AG04449 (cell line): ENCODE measurements at regions not wholly inside any gene's neighbourhood (a gene's known extent, or its start where the extent isn't known, plus 50 kb on each side); places are given as distances from the start of the nearest gene placed in this dataset.
A peak's percentile ranks its signal among the peaks of the same experiment; 100 is the strongest.

ENCODE experiments used
- CTCF ChIA-PET: fragments of 350-600 bp; formaldehyde crosslinking; extraction: SDS; loops from one replicate; lab custom pipeline; 2021; ENCODE audit warnings: antibody characterized with exemption; lab: Yijun Ruan, JAX
- POLR2A ChIA-PET: fragments of 400-600, 350-600 bp; formaldehyde crosslinking; extraction: SDS; loops from one replicate; lab custom pipeline; 2020; ENCODE audit warnings: antibody characterized with exemption, inconsistent platforms; lab: Yijun Ruan, JAX
- DNase-seq: peaks from one replicate; pipeline ENCODE4 v3.0.0-alpha.2; 2010; ENCODE audit warnings: low read depth, low spot score
- H3K4me3 ChIP-seq: 2 replicates; pipeline ENCODE4 v1.5.1; 2011; ENCODE audit warnings: low read depth, mild to moderate bottlenecking, control low read depth, low read length
- TF ChIP-seq, protein P1 (sequence below): IDR thresholded peaks from one replicate; pipeline ENCODE4 v1.5.1; 2011; ENCODE audit warnings: mild to moderate bottlenecking, moderate library complexity, low read length, control low read depth, inconsistent platforms; ENCODE audit not compliant: insufficient read depth; ENCODE audit errors: missing control alignments

DNA sequence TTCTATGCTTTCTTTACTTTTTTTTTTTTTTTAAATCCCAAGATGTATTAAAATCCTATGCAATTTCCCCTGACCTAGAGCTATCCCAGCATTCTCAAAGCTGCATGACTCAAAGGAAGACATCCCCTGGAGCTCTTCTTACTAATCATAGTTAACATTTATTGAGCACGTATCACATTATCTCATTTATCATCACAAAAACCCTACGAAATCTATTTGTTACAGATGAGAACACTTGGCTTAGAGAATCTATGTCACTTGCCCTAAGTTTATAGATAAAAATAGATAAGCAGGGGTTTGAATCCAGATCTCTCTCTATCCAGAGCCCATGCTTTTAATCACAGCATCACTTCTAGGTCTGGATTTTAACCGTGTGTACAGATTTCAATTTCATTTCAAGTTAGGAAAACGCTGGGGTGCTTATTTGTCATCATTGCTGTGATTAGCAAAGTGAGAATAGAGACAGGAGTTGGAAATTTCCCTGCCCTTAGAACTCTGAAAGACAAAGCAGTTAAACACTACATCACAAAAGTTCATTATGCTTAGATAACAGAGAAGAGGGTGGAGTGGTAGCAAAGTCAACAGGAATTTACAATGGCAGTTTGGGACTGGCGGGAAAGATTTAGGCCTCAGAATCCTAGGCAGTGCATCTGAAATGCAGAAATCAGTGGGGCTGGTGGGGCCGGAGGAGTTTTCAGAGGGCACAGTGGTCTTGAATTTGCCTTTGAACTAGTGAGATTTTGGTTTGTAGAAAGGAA is 177.7 kb upstream of the FRMD6 start:
- H3K4me3 ChIP-seq, result no peak overlapping the region
- no peak for DNase-seq
- POLR2A ChIA-PET, result interaction anchor here (0.7 to 1.7 kb wide), 4 partner anchors 31 to 130 kb away, joined by 3 to 5 read pairs (median 4); no protein-coding TSS in a partner anchor
- TF ChIP-seq, protein P1, sequence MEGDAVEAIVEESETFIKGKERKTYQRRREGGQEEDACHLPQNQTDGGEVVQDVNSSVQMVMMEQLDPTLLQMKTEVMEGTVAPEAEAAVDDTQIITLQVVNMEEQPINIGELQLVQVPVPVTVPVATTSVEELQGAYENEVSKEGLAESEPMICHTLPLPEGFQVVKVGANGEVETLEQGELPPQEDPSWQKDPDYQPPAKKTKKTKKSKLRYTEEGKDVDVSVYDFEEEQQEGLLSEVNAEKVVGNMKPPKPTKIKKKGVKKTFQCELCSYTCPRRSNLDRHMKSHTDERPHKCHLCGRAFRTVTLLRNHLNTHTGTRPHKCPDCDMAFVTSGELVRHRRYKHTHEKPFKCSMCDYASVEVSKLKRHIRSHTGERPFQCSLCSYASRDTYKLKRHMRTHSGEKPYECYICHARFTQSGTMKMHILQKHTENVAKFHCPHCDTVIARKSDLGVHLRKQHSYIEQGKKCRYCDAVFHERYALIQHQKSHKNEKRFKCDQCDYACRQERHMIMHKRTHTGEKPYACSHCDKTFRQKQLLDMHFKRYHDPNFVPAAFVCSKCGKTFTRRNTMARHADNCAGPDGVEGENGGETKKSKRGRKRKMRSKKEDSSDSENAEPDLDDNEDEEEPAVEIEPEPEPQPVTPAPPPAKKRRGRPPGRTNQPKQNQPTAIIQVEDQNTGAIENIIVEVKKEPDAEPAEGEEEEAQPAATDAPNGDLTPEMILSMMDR, result no peak
- CTCF ChIA-PET, result interaction anchor here (0.9 to 2.1 kb wide), 4 partner anchors 17 to 303 kb away, joined by 3 to 9 read pairs (median 4); no protein-coding TSS in a partner anchor

DNA sequence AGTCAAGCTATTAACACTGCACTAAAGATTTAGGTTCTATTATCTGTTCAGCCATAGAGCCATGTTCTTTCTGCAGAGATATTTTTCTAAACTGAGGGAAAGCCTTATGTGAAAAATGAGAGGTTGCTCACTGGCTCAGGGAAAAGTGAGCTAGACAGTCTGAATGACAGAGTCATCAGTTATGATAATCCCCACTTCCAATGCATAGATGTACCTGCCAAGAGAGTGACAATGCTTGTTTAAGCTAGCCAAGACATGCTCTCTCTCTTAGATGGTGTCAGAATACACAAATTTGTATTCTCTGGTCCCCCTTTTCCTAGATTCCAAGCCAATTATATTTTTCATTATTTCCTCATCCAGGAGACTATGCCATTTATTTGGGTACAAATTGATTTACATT is 176.9 kb upstream of the FRMD6 start:
- no peak for DNase-seq
- ChIA-PET CTCF (interaction anchor here (0.7 to 1.6 kb wide), 5 partner anchors 10 to 302 kb away, joined by 3 to 9 read pairs (median 3); no protein-coding TSS in a partner anchor), POLR2A (interaction anchor here (1.3 to 1.7 kb wide), 2 partner anchors 32 to 107 kb away, joined by 4 to 5 read pairs; no protein-coding TSS in a partner anchor)
- TF ChIP-seq, protein P1, result no peak
- H3K4me3 ChIP-seq, result no peak overlapping the region

DNA sequence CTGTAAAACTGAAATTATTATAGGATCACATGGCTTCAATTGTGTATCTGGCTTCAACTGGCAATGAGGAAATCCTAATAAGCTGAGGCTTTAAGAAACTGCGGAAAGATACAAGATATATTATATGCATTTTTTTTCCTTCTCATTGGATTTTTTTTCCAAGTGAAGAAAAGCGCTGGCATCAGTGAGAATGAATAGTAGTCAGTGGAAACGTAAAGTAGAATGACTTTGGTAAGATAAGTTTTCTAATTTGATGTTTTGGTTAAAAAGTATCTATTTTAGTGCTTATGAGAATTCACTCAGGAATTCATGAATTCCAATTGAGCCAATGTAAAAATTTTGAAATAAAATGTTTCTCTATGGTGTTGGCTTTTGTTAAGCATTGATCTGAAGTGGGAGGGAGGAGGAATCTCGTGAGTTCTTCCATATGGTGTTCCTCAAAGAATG is 173.5 kb upstream of the FRMD6 start:
- H3K4me3 ChIP-seq, result no peak overlapping the region
- POLR2A ChIA-PET, result no interaction called here
- DNase-seq, result peak; percentile 54
- TF ChIP-seq, protein P1, result no peak
- CTCF ChIA-PET, result interaction anchor here (1.0 kb wide), 1 partner anchor 195 kb away, joined by 4 read pairs; no protein-coding TSS in a partner anchor

DNA sequence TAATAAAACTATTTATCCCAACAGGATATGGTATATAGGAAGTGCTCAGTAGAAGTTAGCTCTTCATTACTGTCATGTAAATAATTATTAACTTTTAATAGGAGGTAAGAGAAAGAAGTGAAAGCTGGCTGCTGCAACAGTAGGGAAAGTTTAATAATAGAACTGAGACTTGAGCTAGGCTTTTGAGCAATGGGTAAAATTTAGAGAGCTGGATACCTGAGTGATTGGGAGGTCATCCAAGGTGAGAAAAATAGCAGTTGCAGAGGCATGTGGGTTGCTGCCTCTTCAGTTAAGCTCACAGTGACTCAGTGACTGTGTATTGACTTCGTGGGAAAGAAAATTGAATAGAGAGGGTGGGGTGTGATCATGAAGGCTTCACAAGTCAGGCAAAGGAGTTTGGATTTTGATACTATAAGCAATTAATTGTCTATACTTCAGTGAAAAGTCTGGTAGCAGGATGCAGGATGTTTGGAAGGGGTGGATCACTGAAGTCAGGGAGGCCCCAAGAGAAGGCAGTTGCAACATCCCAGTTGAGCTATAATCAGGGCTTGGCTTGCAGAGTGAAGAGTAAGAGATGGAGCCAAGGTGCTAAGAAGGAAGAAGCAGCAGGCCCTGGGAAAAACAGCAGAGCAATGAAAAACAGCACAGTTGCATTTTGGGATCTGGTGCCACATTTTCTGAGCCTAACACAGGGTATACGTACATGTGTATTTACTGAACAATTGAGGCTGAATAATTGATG is 172.0 kb upstream of the FRMD6 start:
- H3K4me3 ChIP-seq, result no peak overlapping the region
- POLR2A ChIA-PET, result no interaction called here
- CTCF ChIA-PET, result interaction anchor here (1.0 to 1.2 kb wide), 3 partner anchors 11 to 36 kb away, joined by 3 to 4 read pairs (median 3); no protein-coding TSS in a partner anchor
- TF ChIP-seq, protein P1, result no peak
- no peak for DNase-seq

DNA sequence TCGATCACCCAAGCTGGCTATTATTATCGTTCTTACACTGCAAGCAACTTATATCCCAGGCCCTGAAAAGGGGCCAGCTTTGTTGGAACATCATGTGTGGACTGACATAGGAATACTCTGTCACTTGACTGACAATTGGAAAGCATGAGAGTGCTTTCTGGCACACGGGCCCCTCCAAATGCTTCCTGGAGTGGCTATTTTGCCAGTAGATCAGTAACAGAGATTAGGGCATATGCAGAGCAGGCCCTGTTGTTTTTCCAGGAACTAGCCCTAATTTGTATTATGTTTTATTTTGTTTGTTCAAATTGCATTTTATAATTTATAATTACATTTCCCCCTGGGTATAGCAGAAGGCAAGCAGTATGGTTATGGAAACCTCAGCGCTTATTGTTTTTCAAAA is 170.1 kb upstream of the FRMD6 start:
- CTCF ChIA-PET, result no interaction called here
- POLR2A ChIA-PET, result no interaction called here
- TF ChIP-seq, protein P1, result no peak
- no peak for DNase-seq
- H3K4me3 ChIP-seq, result no peak overlapping the region
